GM21360 (cell line): ENCODE measurements at regions not wholly inside any gene's neighbourhood (a gene's known extent, or its start where the extent isn't known, plus 50 kb on each side); places are given as distances from the start of the nearest gene placed in this dataset.
"Not testable (repeated sequence)": the region's sequence is repeated elsewhere in the genome, so short reads cannot be mapped to it uniquely, and the experiment has no call there.

Experiments
- ATAC-seq: cut with Tn5 transposase; IDR thresholded peaks from one replicate; pipeline ENCODE4 v1.9.1; 2021; ENCODE audit warnings: mild to moderate bottlenecking, moderate library complexity; ENCODE audit not compliant: unreplicated experiment

GRCh38 chr12:92406404-92407070, 260.9 kb upstream of the BTG1 start:
- not testable (repeated sequence) for ATAC-seq

GRCh38 chr12:92405801-92406251, 260.2 kb upstream of the BTG1 start:
- not testable (repeated sequence) for ATAC-seq

- ATAC-seq: no peak
These were observed 259.3 kb upstream of the BTG1 start for GRCh38 chr12:92404921-92405320.

- ATAC-seq: no peak
These were observed 258.7 kb upstream of the BTG1 start for GRCh38 chr12:92404259-92404894.

- peak; percentile 91 for ATAC-seq
These were observed 257.8 kb upstream of the BTG1 start for GRCh38 chr12:92403210-92404175.

- ATAC-seq: no peak
These were observed 256.8 kb upstream of the BTG1 start for GRCh38 chr12:92402415-92402814.

- ATAC-seq: no peak
These were observed 254.4 kb upstream of the BTG1 start for GRCh38 chr12:92400006-92400405.

GRCh38 chr12:92398565-92399309, 253.1 kb upstream of the BTG1 start:
- ATAC-seq: no peak

GRCh38 chr12:92396647-92397252, 251.1 kb upstream of the BTG1 start:
- no peak for ATAC-seq

GRCh38 chr12:92395322-92395721, 249.7 kb upstream of the BTG1 start:
- ATAC-seq: no peak

GRCh38 chr12:92394895-92395294, 249.2 kb upstream of the BTG1 start:
- ATAC-seq: no peak

GRCh38 chr12:92393504-92393903, 247.9 kb upstream of the BTG1 start:
- ATAC-seq: no peak

GRCh38 chr12:92391726-92392125, 246.1 kb upstream of the BTG1 start:
- ATAC-seq: not testable (repeated sequence)

GRCh38 chr12:92389466-92389865, 243.8 kb upstream of the BTG1 start:
- ATAC-seq: no peak

- ATAC-seq: no peak
These were observed 239.7 kb upstream of the BTG1 start for GRCh38 chr12:92385296-92385695.

- no peak for ATAC-seq
These were observed 238.9 kb upstream of the BTG1 start for GRCh38 chr12:92384571-92384970.

GRCh38 chr12:92382383-92382878, 236.8 kb upstream of the BTG1 start:
- ATAC-seq: no peak

- no peak for ATAC-seq
These were observed 236.2 kb upstream of the BTG1 start for GRCh38 chr12:92381856-92382255.

GRCh38 chr12:92378682-92379479, 233.2 kb upstream of the BTG1 start:
- ATAC-seq: no peak
